Anterior cingulate cortex (tissue), 58 donors: ENCODE measurements at regions not wholly inside any gene's neighbourhood (a gene's known extent, or its start where the extent isn't known, plus 50 kb on each side); places are given as distances from the start of the nearest gene placed in this dataset.
"Not testable (repeated sequence)": the region's sequence is repeated elsewhere in the genome, so short reads cannot be mapped to it uniquely, and the experiment has no call there.

Experiments used
- DNase-seq, 58 donors: peaks; one replicate each; lab custom pipeline; 2025; lab: John Stamatoyannopoulos, UW

DNA sequence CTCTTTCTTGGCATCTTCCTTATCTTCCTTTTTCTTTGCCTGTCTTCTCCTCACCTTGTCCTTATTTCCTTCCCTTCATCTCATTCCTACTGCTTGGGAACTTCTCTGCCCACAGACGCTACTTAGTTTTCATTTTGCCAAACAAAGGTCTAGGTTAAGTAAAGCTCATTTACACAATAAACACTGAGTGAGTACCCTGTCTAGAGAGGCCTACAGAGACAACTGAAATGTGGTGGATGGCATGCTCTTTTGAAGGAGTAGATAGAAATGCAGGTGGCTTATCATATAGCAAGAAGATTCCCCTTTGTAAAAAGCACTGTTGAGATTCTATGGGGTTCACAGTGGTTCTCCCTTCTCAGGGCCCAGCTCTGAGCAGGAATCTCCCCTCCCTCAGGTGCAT is 319.0 kb downstream of the CNTN3 start:
- DNase-seq, result no peak

- no peak for DNase-seq
Observed at GRCh38 chr3:74288761-74289160, 325.7 kb downstream of the CNTN3 start.

GRCh38 chr3:74287557-74287956 is 326.9 kb downstream of the CNTN3 start:
- no peak for DNase-seq

DNA sequence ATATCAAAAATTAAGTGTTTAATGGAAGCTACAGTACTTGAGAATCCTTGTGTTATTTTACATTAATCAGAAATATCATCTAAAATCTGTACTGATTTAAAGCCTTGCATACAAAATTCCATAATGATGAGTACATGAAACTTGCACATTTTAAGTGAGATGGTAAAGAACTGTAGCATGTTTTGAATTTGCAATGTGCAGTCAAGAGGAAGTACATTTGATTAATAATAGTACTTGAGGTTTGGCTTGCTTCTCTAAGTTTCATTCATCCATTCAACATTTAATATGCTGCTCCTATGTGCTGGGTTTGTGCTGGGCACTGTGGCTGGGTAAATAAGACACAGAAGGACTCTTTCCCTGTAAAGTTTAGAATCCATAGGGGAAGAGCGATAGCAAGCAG is 332.3 kb downstream of the CNTN3 start:
- DNase-seq, result no peak

DNA sequence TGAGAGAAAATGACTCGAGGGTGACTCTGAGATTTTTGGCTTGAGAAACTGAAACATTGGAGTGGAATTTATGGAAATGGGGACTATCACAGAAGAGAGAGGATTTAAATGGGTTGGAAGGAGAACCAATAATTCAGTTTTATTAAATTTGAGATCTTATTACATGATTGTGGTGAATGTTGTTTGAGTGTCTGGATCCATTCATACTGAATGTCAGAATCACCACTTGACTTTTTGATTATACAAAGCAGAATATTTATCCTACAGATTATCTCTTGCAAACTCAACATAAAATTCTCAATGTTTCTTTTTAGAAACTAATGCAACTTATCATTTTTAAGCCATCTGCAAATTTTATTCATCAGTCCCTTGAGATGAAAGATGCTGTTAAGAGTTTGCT is 332.8 kb downstream of the CNTN3 start:
- DNase-seq, result no peak

DNA sequence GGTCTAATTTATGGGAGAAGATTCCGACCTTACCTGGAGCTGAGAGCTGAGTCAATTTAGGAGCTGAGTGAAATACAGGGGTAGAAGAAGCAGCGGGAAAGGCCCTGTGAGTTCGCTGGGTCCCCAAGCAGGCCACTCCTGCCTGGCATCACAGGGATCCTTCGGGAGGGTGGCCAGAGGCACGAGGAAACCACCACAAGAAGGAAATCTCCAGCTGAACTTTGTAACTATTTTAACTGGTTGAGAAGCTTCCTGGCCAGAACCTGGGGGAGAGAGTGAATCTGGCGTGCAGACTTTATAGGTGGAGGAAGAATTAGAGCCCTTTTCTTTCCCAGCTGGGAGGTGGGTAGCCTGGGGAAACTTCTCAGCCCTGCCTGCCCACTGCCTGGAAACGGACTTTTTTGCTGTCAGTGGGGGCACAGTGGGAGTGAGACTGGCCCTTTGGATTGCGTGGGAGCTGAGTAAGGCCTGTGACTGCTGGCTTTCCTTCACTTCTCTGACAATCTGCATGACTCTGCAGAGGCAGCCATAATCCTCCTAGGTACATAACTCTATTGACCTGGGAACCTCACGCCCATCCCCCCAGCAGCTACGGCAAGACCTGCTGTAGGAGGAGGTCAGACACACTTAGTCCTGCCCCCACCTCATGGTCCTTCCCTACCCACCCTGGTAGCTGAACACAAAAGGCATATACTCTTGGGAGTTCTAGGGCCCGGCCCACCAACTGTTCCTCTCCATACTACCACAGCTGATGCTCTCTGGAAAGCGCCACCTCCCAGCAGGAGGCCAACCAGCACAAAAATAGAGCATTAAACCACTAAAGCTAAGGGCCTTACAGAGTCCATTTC is 340.7 kb downstream of the CNTN3 start:
- no peak for DNase-seq

GRCh38 chr3:74273091-74273490 is 341.4 kb downstream of the CNTN3 start:
- peak in 2 of 58 donors; percentile 6 to 10 for DNase-seq

DNA sequence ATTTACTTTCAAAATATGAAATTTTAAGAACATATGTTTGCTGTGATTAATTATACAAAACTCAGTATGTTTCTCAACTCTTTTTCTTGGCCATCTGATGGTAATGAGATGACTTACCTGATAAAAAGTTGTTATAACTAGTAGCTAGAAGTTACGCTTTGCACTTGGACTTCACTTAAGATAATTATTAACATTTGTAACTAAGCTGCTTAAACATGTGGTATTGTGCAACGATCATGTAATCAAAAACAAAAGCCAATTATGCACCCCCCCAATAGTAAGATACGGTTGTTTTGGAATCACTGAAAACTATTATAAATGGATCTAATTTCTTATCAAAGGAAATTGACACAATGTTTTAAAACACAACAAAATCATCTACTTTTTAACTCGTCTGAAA is 342.9 kb downstream of the CNTN3 start:
- DNase-seq, result no peak

- DNase-seq, result no peak
Observed at GRCh38 chr3:74269689-74270088, 344.8 kb downstream of the CNTN3 start.

DNA sequence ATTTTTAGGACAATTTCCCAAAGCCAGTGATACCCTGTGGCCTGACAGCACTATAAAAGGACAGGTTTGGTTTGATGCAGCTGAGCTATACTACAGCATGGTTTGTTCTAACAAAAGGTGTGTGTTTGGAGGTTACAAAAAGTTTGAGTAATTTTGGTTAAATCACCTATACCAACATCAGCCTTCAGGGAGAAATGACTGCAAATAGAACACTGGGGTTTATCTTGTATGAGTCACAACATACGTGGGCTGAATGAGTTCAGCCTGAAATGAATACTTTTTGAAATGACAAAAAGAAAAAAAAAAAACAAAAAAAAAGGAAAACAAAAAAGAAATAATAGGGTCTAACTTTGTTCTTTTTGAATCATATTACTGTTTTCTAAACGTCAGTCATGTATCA is 345.7 kb downstream of the CNTN3 start:
- no peak for DNase-seq

DNA sequence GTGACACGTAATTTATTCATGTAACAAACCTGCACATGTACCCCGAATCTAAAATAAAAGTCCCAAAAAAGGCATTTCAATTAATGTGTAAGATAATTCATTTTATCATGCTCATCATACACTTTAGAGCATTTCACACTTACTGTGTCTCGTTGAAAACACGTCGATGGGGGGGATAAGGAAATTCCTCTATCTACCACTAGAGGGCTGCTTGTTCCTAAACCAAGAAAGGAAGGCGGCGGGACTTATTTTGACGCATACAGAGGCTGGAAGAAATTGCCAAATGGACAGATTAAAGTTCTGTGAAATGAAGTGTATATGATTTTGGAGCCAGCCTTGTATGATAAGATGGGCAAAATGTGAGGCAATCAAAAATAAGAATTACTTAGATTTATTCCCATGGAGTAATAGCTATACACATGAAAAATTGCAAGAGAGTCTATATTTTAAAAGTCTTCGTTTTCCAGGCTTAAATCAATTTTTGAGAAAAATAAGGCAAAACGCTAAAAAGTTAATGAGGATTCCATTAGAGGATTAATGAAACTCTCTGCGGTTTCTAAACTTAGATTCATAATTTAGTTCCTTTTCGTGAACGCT is 346.8 kb downstream of the CNTN3 start:
- peak in 6 of 58 donors; percentile 5 to 46 (median 6) for DNase-seq

- no peak for DNase-seq
Observed at GRCh38 chr3:74267131-74267530, 347.3 kb downstream of the CNTN3 start.

DNA sequence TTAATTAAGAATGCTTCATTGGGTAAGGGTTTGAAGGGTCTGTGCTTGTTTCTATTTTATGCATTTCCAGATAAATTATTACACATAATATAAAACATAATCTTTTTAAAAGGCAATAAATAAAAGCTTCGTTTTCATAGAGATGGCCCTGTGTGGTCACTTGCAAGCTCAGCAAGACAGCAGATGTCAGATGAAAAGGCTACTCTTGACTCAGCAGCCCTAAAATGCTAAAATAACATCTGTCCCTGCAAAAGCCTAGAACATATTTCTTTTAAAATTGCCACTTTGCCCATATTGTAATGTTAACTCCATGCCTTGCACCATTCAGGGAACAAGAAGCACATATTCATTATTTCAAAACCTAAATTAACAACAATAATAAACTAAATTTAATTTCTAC is 349.4 kb downstream of the CNTN3 start:
- DNase-seq, result no peak

DNA sequence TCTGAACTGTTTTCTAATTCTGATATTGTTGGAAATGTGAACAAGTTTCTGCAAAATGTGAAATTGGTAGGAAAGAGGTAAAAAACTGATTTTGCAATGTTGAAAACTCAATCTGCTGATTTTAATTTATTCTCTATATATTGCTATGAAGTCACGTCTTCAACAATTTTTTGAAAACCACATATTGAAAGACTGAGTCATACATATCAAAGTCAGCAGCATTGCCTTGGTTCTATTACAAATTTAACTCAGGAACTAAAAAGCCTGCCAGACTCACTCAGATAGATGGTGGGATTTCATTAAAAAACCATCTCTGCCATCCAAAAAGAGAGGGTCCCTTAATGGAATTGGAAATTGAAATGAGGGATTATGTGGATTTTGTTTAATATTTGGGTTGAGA is 351.4 kb downstream of the CNTN3 start:
- DNase-seq, result no peak

DNA sequence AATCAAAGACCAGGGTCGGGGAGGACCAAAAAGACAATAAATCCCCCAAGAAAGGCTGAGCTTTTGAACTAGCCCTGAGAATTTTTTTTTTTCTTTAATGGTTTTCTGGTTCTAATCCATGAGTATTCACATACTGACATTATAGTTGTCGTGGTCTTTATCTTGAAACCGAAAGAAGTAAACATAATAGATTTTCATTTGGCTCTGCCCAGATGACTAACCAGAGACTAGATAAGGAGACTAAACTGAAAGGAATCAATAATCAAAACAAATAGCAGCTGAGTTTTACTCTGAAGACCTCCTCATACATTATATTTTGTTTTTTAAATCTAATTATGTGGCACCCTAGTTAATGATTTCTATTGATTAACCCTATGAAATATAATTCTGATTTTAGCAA is 381.4 kb downstream of the CNTN3 start:
- no peak for DNase-seq

- DNase-seq, result no peak
Observed at GRCh38 chr3:74217467-74217866, 397.0 kb downstream of the CNTN3 start.

DNA sequence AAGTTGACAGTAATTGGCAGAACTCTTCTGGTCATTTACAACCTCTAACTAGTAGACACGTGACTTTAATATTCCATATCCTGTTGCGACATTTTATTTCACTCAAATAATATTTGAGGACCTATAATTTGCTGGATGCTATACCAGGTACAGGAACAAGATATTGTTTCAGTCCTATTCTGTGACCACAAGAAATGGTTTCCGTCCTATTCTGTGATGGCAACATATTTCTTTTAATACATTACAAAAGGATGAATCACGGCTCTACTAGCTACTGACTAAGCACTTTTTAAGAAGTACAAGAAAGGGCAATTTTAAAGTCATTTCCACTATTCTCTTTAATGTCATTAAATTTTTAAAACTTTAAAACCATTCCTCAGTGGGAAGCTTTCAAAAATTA is 400.2 kb downstream of the CNTN3 start:
- DNase-seq, result no peak

DNA sequence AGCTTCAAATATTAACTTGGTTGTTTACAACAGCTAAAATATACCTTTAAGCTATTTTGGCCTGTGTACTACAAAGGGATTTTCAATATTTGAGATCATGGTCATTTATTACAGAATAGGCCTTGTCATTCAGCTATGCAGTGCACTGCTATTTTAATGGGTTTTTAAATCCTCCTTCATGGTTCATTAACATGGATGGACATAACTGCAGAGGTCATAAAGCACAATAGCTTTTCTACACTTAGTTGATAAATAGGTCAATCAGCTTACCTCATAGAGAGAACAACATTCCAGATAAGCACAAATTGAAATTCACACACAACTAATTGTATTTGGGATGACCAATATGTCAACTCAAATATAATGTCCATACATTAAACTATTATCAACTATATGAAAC is 403.7 kb downstream of the CNTN3 start:
- DNase-seq, result no peak

DNA sequence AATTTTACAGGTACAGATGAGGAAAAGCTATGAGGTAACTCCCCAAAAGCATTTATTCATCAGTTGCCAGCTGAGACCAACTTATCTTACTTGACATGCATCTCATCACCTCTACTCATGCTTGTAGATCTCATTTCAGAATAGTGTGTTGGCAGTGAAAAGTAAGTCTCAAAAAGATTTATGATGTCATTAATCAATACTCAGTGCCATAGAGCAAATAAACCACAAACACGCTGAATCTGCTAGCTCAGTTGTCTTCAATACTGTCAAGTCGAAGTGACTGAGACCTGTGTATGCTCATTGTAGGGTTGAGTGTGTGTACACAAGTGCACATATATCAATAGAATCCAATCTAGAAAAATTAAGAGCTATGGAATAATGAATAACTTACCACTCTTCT is 413.5 kb downstream of the CNTN3 start:
- no peak for DNase-seq

DNA sequence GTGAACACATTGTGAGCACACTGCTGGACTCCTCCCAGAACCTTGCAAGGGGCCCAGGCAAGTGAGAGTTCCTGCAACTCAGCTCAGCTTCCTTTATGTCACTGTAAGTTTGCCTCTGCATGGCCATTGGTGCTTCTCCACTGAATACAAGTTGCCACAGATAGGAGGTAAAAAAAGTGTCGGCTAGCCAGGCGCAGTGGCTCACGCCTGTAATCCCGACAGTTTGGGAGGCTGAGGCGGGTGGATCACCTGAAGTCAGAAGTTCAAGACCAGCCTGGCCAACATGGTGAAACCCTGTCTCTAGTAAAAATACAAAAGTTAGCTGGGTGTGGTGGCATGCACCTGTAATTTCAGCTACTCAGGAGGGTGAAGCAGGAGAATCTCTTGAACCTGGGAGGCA is 435.8 kb downstream of the CNTN3 start:
- not testable (repeated sequence) for DNase-seq

- no peak for DNase-seq
Observed at GRCh38 chr3:74173090-74173489, 441.4 kb downstream of the CNTN3 start.

DNA sequence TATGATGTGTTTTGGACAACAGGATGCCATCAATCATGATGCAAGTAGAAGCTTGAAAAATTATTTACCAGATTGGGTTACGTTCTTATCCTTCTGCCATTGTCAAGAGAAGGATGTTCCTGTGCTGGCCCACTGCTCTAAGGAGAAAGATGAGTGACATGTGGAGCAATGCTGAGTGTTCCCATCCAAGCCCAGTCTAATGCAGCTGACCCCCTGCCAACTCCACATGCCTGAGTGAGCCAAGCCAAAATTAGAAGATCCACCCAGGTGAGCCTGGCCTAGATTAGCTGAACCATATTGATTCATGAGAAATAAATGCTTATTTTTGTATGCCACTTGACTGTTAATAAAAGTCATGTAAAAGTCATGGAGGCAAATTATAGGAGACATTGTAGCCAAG is 446.5 kb downstream of the CNTN3 start:
- DNase-seq, result no peak
